ENCODE measurements at regions not wholly inside any gene's neighbourhood (a gene's known extent, or its start where the extent isn't known, plus 50 kb on each side); places are given as distances from the start of the nearest gene placed in this dataset.

- Histone ChIP-seq H3K9me3 (ENCODE audit: control insufficient read depth in 2 of 3, insufficient read depth in 1 of 3, low read length in 3 of 3) (no peaks in the 10 kb centered on the region), H3K9ac (ENCODE audit: low read length in 3 of 3) (no peak overlapping the region), H3K4me3 (ENCODE audit: low read length in 3 of 3) (no peak overlapping the region), H3K27ac (ENCODE audit: low read depth in 2 of 2, low read length in 2 of 2) (no peak overlapping the region), H3K27me3 (ENCODE audit: control insufficient read depth, insufficient read depth, low read length) (no peaks in the 10 kb centered on the region), H3K36me3 (ENCODE audit: control insufficient read depth in 2 of 3, insufficient read depth in 3 of 3, low read length in 3 of 3) (no peaks in the 10 kb centered on the region), H3K4me1 (ENCODE audit: control insufficient read depth in 2 of 3, insufficient read depth in 2 of 3, low read depth in 1 of 3, low read length in 3 of 3) (no peaks in the 10 kb centered on the region)
- DNase-seq (no peak), FAIRE-seq (no peak)
- no peak for TF ChIP-seq CTCF (IDR thresholded peaks at IDR 0.05; ENCODE audit: borderline replicate concordance, extremely low read depth, insufficient read depth)
- intact Hi-C loops (cut with DNase I): no loop called here
Measured at GRCh38 chr2:34031097-34031496, 432.0 kb upstream of the FAM98A start.

- Histone ChIP-seq H3K36me3 (ENCODE audit: control insufficient read depth in 2 of 3, insufficient read depth in 3 of 3, low read length in 3 of 3) (no peaks in the 10 kb centered on the region), H3K9ac (ENCODE audit: low read length in 3 of 3) (no peak overlapping the region), H3K4me1 (ENCODE audit: control insufficient read depth in 2 of 3, insufficient read depth in 2 of 3, low read depth in 1 of 3, low read length in 3 of 3) (no peaks in the 10 kb centered on the region), H3K9me3 (ENCODE audit: control insufficient read depth in 2 of 3, insufficient read depth in 1 of 3, low read length in 3 of 3) (no peaks in the 10 kb centered on the region), H3K27me3 (ENCODE audit: control insufficient read depth, insufficient read depth, low read length) (no peaks in the 10 kb centered on the region), H3K27ac (ENCODE audit: low read depth in 2 of 2, low read length in 2 of 2) (no peak overlapping the region), H3K4me3 (ENCODE audit: low read length in 3 of 3) (no peak overlapping the region)
- no peak for TF ChIP-seq CTCF (IDR thresholded peaks at IDR 0.05; ENCODE audit: borderline replicate concordance, extremely low read depth, insufficient read depth)
- DNase-seq (no peak), FAIRE-seq (no peak)
- intact Hi-C loops (cut with DNase I): no loop called here
Measured at GRCh38 chr2:34030273-34030672, 431.2 kb upstream of the FAM98A start.

GRCh38 chr2:34029073-34029472, 430.0 kb upstream of the FAM98A start:
- FAIRE-seq (no peak), DNase-seq (no peak)
- H3K27me3 ChIP-seq (ENCODE audit: control insufficient read depth, insufficient read depth, low read length): no peaks in the 10 kb centered on the region
- H3K27ac ChIP-seq (ENCODE audit: low read depth in 2 of 2, low read length in 2 of 2): no peak overlapping the region
- no peak overlapping the region for H3K9ac ChIP-seq (ENCODE audit: low read length in 3 of 3)
- no peaks in the 10 kb centered on the region for H3K36me3 ChIP-seq (ENCODE audit: control insufficient read depth in 2 of 3, insufficient read depth in 3 of 3, low read length in 3 of 3)
- intact Hi-C loops (cut with DNase I): no loop called here
- no peak overlapping the region for H3K4me3 ChIP-seq (ENCODE audit: low read length in 3 of 3)
- no peaks in the 10 kb centered on the region for H3K4me1 ChIP-seq (ENCODE audit: control insufficient read depth in 2 of 3, insufficient read depth in 2 of 3, low read depth in 1 of 3, low read length in 3 of 3)
- no peaks in the 10 kb centered on the region for H3K9me3 ChIP-seq (ENCODE audit: control insufficient read depth in 2 of 3, insufficient read depth in 1 of 3, low read length in 3 of 3)
- no peak for TF ChIP-seq CTCF (IDR thresholded peaks at IDR 0.05; ENCODE audit: borderline replicate concordance, extremely low read depth, insufficient read depth)

GRCh38 chr2:34025196-34025595, 426.1 kb upstream of the FAM98A start:
- Histone ChIP-seq H3K9ac (ENCODE audit: low read length in 3 of 3) (no peak overlapping the region), H3K27me3 (ENCODE audit: control insufficient read depth, insufficient read depth, low read length) (no peaks in the 10 kb centered on the region), H3K36me3 (ENCODE audit: control insufficient read depth in 2 of 3, insufficient read depth in 3 of 3, low read length in 3 of 3) (no peaks in the 10 kb centered on the region), H3K27ac (ENCODE audit: low read depth in 2 of 2, low read length in 2 of 2) (no peak overlapping the region), H3K4me1 (ENCODE audit: control insufficient read depth in 2 of 3, insufficient read depth in 2 of 3, low read depth in 1 of 3, low read length in 3 of 3) (no peaks in the 10 kb centered on the region), H3K4me3 (ENCODE audit: low read length in 3 of 3) (no peak overlapping the region), H3K9me3 (ENCODE audit: control insufficient read depth in 2 of 3, insufficient read depth in 1 of 3, low read length in 3 of 3) (no peaks in the 10 kb centered on the region)
- TF ChIP-seq CTCF (IDR thresholded peaks at IDR 0.05; ENCODE audit: borderline replicate concordance, extremely low read depth, insufficient read depth): no peak
- DNase-seq (no peak), FAIRE-seq (no peak)
- intact Hi-C loops (cut with DNase I): no loop called here

Measured in kidney (tissue), 13 donors.